ENCODE measurements at regions not wholly inside any gene's neighbourhood (a gene's known extent, or its start where the extent isn't known, plus 50 kb on each side); places are given as distances from the start of the nearest gene placed in this dataset.

DNA sequence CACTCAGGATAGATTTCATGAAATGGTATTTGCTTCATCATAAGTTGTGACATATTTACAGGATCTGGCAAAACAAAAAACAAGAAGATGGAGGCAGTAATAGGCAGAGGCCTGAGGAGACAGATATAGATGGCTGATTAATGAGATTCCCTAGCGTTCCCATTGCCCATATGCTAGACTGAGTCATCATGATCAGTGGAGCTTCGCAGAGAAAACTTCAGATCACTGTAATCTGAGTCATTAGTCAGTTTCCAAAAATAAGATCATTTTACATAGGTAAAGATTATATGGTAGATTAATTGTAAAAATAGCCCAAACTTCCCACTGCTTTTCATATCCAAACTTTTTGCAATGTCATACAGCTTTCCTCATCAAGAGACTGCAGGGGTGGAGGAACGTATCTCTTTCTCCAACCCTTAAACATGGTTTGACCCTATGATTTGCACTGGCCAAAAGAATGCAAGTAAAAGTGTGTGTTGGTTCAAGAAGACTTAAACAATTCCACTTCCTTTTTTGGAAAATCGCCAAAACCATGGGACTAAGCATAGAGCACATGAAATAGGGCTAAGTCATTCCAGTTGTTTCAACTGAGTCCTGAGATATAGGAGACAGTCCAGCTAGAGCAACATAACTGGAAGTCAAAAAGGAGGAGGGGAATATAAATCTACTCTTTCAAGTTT is 626.0 kb downstream of the RNF144B start:
- no peaks in the 10 kb centered on the region for H3K27me3 ChIP-seq (ENCODE audit: insufficient read depth, low read length)
- H3K9ac ChIP-seq (ENCODE audit: low read length) = no peak overlapping the region
- BruUV-seq (replicated peaks) = no TSS peak
- RAD21 ChIA-PET (ENCODE audit: low non-redundant PET in 1 of 2, low total read pairs in 2 of 2, uncharacterized antibody in 2 of 2, unreplicated experiment in 2 of 2) = no interaction called here
- H3K4me1 ChIP-seq (ENCODE audit: control insufficient read depth in 1 of 2, insufficient read depth in 2 of 2, low read length in 2 of 2) = peaks cover 0 to 7% of the 10 kb centered on the region in 2 experiments; a peak in 1 of 4 replicates
- no peak for DNase-seq (ENCODE audit: low read depth, low spot score)
- CTCF ChIA-PET = interaction anchor here (1.6 kb wide), 1 partner anchor 11 kb away, joined by 3 read pairs; no protein-coding TSS in a partner anchor
- no peaks in the 10 kb centered on the region for H4K20me1 ChIP-seq (ENCODE audit: insufficient read depth)
- TF ChIP-seq ZFX (IDR thresholded peaks at IDR 0.05) (no peak), CBX3 (IDR thresholded peaks at IDR 0.05; ENCODE audit: low read depth) (no peak), EZH2 (IDR thresholded peaks at IDR 0.05) (no peak), SP1 (IDR thresholded peaks at IDR 0.05; ENCODE audit: low read depth) (no peak), POLR2A (IDR thresholded peaks at IDR 0.05; ENCODE audit: borderline replicate concordance, extremely low read depth, insufficient read depth, insufficient read length) (no peak), EZH2phosphoT487 (IDR thresholded peaks at IDR 0.05; ENCODE audit: borderline replicate concordance) (no peak), ELF1 (IDR thresholded peaks at IDR 0.05; ENCODE audit: borderline replicate concordance, low read depth) (no peak)
- no peaks in the 10 kb centered on the region for H3K9me2 ChIP-seq (ENCODE audit: insufficient read depth)
- no peaks in the 10 kb centered on the region for H3K79me2 ChIP-seq (ENCODE audit: insufficient read depth, low read length)
- ATAC-seq = peak; percentile 11; the same call in 1 of the 2 replicates
- H2AFZ ChIP-seq (ENCODE audit: low read depth, low read length, poor library complexity, severe bottlenecking) = peak overlapping the region; percentile 77
- H3K36me3 ChIP-seq (ENCODE audit: control insufficient read depth in 1 of 2, insufficient read depth in 2 of 2, low read length in 2 of 2) = no peaks in the 10 kb centered on the region
- H3K4me2 ChIP-seq (ENCODE audit: low read length) = peak overlapping the region; percentile 13; the same call in 1 of the 2 replicates
- no peaks in the 10 kb centered on the region for H3K9me3 ChIP-seq (ENCODE audit: control insufficient read depth in 1 of 2, insufficient read depth in 1 of 2, low read depth in 1 of 2, low read length in 2 of 2)
- POLR2A ChIA-PET = no interaction called here
- H3K27ac ChIP-seq (ENCODE audit: low read depth, low read length) = no peak overlapping the region
- intact Hi-C loops (cut with micrococcal nuclease) = no loop called here
- no peak overlapping the region for H3K4me3 ChIP-seq (replicated peaks in 1 of 2; ENCODE audit: low read depth in 1 of 2, low read length in 2 of 2)

DNA sequence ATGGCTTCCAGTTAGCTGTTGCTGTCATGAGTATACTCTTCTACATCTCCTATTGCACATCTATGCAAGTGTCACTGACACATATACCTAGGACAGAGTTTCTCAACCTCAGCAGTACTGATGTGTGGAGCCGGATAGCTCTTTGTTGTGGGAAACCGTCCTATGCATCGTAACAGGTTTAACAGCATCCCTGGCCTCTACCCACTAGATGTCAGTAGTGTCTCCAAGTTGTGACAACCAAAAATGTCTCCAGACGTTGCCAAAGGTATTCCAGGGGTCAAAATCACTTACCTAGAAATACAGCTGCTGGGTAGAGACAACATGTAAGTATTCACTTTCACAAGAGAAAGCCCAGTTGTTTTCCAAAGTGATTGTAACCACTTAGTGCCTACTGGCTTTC is 637.6 kb downstream of the RNF144B start:
- ChIA-PET RAD21 (ENCODE audit: low non-redundant PET in 1 of 2, low total read pairs in 2 of 2, uncharacterized antibody in 2 of 2, unreplicated experiment in 2 of 2) (interaction anchor here (0.6 to 1.2 kb wide), 4 partner anchors 801 to 1031 kb away, joined by 3 to 4 read pairs (median 3); no protein-coding TSS in a partner anchor), CTCF (interaction anchor here (0.5 to 2.6 kb wide), 34 partner anchors 9 to 1032 kb away, joined by 3 to 21 read pairs (median 4); no protein-coding TSS in a partner anchor), POLR2A (interaction anchor here (1.0 kb wide), 1 partner anchor 393 kb away, joined by 6 read pairs; no protein-coding TSS in a partner anchor)
- Histone ChIP-seq H3K9me2 (ENCODE audit: insufficient read depth) (no peaks in the 10 kb centered on the region), H3K9ac (ENCODE audit: low read length) (no peak overlapping the region), H3K79me2 (ENCODE audit: insufficient read depth, low read length) (no peaks in the 10 kb centered on the region), H3K27ac (ENCODE audit: low read depth, low read length) (no peak overlapping the region), H4K20me1 (ENCODE audit: insufficient read depth) (no peaks in the 10 kb centered on the region), H3K4me1 (ENCODE audit: control insufficient read depth in 1 of 2, insufficient read depth in 2 of 2, low read length in 2 of 2) (no peaks in the 10 kb centered on the region), H3K4me3 (replicated peaks in 1 of 2; ENCODE audit: low read depth in 1 of 2, low read length in 2 of 2) (no peak overlapping the region), H3K4me2 (ENCODE audit: low read length) (no peak overlapping the region), H2AFZ (ENCODE audit: low read depth, low read length, poor library complexity, severe bottlenecking) (peak overlapping the region; percentile 93), H3K27me3 (ENCODE audit: insufficient read depth, low read length) (no peaks in the 10 kb centered on the region), H3K9me3 (ENCODE audit: control insufficient read depth in 1 of 2, insufficient read depth in 1 of 2, low read depth in 1 of 2, low read length in 2 of 2) (no peaks in the 10 kb centered on the region), H3K36me3 (ENCODE audit: control insufficient read depth in 1 of 2, insufficient read depth in 2 of 2, low read length in 2 of 2) (no peaks in the 10 kb centered on the region)
- BruUV-seq (replicated peaks) = no TSS peak
- intact Hi-C loops (cut with micrococcal nuclease) = loop anchor here (1.0 to 2.0 kb wide), 2 partner anchors 828 to 1032 kb away; no protein-coding TSS in a partner anchor
- ATAC-seq (peak; percentile 92), DNase-seq (ENCODE audit: low read depth, low spot score) (peak; percentile 54)
- peak; percentile 46 for TF ChIP-seq TCF7L2 (IDR thresholded peaks at IDR 0.05; ENCODE audit: borderline replicate concordance, extremely low read depth, insufficient read depth, insufficient read length)
- TF ChIP-seq, protein P1, sequence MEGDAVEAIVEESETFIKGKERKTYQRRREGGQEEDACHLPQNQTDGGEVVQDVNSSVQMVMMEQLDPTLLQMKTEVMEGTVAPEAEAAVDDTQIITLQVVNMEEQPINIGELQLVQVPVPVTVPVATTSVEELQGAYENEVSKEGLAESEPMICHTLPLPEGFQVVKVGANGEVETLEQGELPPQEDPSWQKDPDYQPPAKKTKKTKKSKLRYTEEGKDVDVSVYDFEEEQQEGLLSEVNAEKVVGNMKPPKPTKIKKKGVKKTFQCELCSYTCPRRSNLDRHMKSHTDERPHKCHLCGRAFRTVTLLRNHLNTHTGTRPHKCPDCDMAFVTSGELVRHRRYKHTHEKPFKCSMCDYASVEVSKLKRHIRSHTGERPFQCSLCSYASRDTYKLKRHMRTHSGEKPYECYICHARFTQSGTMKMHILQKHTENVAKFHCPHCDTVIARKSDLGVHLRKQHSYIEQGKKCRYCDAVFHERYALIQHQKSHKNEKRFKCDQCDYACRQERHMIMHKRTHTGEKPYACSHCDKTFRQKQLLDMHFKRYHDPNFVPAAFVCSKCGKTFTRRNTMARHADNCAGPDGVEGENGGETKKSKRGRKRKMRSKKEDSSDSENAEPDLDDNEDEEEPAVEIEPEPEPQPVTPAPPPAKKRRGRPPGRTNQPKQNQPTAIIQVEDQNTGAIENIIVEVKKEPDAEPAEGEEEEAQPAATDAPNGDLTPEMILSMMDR (IDR thresholded peaks at IDR 0.05 in 2 of 3, conservative IDR thresholded peaks at IDR 0.05 in 1 of 3; ENCODE audit: borderline replicate concordance in 1 of 3, insufficient read depth in 1 of 3, low read depth in 2 of 3, low read length in 2 of 3) = peak; percentile 61 to 73 (median 66); a peak in 5 of 6 replicates
- no peak for TF ChIP-seq POLR2A (IDR thresholded peaks at IDR 0.05; ENCODE audit: borderline replicate concordance, extremely low read depth, insufficient read depth, insufficient read length)
- peak; percentile 87 for TF ChIP-seq RAD21 (IDR thresholded peaks at IDR 0.05; ENCODE audit: low read depth)
- TF ChIP-seq FOSL1 (IDR thresholded peaks at IDR 0.05; ENCODE audit: low read depth) = no peak
